Left hindlimb (tissue), 1 donor: ENCODE measurements at regions not wholly inside any gene's neighbourhood (a gene's known extent, or its start where the extent isn't known, plus 50 kb on each side); places are given as distances from the start of the nearest gene placed in this dataset.
"Not testable (repeated sequence)": the region's sequence is repeated elsewhere in the genome, so short reads cannot be mapped to it uniquely, and the experiment has no call there.

ENCODE experiments used
- DNase-seq: peaks from one replicate; pipeline ENCODE4 v3.0.0-alpha.2; 2018

GRCh38 chr5:3092664-3093063, 341.2 kb upstream of the IRX2 start:
- no peak for DNase-seq

- no peak for DNase-seq
Measured at GRCh38 chr5:3092211-3092610, 340.7 kb upstream of the IRX2 start.

DNA sequence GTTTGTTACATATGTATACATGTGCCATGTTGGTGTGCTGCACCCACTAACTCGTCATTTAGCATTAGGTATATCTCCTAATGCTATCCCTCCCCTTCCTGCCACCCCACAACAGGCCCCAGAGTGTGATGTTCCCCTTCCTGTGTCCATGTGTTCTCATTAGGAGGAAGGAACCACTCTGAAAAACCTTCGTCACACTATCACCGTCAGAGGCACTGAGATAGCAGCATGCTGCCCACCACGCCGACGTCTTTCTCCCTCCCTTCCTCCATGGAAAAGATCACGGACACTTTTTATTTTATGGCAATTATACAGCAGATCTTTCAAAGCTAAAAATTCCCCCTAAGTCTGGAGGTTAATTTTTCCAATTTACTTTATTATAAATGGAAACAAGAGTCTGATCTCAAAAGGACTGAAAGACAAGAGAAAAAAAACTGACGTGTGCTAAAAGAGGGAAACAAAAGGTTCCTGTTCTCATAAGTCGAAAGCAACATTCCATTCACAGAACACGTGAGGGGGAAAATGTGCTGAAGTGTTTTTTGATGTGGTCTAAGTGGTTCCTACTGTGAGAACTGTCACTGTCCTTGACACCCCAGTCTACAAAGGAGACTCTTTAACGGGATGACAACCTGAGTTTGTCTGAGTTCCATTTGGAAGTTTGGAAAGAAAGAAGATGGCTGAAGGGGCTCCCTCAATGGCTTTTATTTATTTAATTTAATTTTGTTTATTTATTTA, 339.7 kb upstream of the IRX2 start:
- DNase-seq = no peak

DNA sequence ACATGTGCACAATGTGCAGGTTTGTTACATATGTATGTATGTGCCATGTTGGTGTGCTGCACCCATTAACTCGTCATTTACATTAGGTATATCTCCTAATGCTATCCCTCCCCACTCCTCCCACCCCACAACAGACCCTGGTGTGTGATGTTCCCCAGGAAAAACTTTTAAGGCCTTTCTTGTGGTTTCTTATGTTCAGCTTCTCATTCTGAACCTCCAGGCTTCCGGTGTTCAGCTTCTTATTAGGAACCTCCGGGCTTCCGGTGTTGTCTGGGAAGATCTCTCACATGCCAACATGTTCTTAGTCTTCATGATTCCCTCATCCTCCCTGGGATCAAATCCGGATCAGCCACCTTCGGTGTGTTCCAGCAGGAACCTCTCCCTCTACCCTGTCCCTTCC, 338.8 kb upstream of the IRX2 start:
- DNase-seq = not testable (repeated sequence)

GRCh38 chr5:3080366-3080765, 328.9 kb upstream of the IRX2 start:
- no peak for DNase-seq

DNA sequence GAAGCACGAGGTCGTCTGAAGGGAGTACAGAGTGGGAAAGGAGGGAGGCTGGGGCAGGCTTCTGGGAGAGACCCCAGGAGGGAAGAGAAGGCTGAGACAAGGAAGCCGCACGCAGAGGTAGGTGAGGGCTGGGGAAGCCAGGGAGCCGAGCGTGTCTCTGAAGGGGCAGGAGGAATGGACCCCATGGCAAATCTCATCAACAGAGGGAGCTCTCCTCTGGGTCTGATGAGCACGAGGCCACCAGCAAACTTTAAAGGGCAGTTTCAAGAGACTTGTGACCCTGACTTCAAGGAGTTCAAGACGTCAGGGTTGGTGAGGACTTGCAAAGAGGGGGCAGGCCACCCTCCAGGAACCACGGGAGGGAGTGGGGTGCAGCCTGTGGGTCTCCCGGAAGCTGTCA, 326.2 kb upstream of the IRX2 start:
- no peak for DNase-seq

GRCh38 chr5:3075309-3075708, 323.8 kb upstream of the IRX2 start:
- DNase-seq = no peak

DNA sequence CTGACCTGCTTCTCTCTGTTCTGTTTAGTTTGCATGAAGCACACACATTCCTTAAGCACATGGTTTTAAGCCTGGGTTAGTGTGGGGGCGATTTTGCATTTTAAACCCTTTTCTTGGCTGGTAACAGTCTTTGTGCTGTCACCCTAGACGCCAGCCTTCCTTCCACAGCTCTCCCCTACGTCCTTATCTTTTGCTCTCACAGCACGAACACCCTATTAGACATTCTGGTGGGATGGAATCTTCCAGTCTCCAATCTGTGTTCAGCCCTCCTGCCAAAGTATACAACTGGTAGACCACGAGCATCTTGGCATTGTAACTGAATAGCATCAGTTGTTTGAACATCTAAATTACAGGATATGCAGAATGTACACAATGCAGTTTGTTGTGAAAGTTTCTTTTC, 316.9 kb upstream of the IRX2 start:
- no peak for DNase-seq

DNA sequence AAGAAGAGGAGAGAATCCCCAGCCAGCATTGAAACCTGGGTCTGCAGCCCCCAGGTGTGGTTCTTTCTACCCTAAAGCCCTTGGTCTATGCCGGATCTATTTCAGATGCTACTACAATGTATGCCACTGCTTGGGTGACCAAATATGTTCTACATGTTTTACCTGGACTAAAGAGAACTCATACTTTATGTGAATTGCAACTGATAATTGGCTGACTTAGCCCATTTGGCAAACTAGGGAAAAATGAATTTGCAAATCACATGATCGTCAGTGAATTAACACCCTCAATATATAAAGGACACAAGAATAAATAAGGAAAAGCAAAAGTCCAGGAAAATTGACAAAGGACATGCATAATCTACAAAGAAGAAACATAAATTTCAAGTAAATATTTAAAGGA, 308.8 kb upstream of the IRX2 start:
- no peak for DNase-seq

DNA sequence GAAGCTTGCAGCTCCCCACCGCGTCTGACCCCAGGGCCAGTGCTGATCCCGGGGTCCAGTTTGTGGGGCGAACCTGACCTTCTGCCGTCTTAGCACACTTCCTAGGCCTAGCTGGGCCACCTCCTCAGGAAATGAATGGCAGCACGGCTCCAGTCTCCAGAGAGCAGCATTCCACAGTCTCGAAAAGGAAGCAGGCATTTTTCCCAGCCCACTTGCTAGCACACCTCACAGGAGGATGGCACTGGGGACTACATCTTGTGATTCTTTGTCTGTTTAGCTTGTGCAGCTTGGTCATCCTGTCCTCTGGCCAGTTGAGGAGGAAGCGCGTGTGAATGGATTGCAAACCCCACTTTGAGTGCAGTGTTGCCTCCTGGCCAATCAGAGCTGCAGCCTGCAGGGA, 308.0 kb upstream of the IRX2 start:
- DNase-seq = no peak

GRCh38 chr5:3058942-3059341, 307.5 kb upstream of the IRX2 start:
- DNase-seq = no peak

DNA sequence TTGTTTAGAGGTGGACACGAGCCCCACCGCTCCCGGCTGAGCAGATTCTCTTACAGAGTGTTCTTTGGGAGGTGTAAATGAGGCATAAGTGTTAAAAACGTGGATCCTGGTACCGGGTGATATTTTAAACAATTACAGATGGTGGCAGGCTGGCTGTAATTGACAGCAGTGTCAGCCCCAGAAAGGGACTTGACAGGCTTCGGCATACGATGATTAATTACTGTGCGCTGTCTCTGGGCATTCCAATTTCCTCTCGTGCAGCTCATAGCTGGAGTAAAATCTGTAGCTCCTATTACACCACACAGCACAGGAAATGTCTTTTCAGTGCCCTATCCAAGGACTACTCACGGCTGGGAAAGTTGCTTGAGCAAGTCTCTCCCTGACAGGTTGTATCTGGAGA, 305.4 kb upstream of the IRX2 start:
- no peak for DNase-seq

DNA sequence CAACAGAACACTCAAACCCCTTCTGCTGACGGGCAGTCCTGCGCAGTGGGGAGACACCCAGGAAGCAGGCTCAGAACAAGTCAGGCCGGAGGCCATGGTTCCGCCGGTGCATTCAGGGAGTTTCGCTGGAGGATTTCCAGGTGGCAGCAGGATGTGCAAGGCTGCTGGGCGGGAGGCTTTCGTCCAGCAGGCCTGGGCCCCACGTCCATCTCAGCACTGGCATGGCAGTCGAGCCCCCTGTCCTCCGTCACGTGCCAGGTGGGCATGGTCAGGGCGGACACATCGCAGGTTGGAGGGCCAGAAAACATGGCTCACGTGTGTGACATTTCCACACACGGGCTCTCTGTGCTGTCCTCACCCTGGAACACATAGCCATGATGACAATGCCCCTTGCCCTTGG, 299.9 kb upstream of the IRX2 start:
- DNase-seq = no peak

GRCh38 chr5:3050863-3051262, 299.4 kb upstream of the IRX2 start:
- DNase-seq = no peak

DNA sequence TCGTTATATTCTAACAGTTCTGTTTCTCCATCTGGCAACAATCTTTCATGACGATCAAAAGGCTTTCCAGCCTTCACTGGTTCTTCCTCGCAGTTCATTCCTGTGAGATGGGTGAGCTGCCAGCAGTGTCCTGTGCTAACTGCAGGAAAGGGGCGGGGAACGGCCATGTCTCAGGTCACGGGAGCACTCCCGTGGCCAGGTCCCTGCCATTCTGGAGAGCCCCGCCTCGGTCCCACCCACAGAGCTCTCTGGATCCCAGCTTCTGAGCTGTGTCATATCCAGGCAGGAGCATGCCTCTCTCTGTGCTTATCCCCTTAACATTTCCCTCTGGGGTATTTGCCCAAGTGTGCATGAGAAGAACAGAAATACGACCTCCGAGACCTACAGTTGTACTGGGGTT, 297.8 kb upstream of the IRX2 start:
- DNase-seq = no peak

- no peak for DNase-seq
Measured at GRCh38 chr5:3047212-3047774, 295.8 kb upstream of the IRX2 start.

DNA sequence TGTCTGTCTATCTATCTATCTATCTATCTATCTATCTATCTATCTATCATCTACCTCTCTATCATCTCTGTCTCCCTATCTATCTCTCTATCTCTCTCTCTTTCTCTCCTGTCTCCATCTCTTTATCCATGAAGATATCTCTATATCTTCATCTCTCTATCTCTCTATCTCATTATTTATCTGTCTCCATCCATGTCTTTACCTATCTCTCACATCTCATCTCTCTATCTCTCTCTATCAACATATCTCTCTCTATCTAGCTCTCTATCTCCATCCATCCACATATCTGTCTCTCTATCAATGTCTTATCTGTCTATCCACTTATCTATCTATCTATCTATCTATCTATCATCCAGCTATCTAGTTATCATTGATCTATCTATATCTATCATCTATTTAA, 292.1 kb upstream of the IRX2 start:
- DNase-seq = no peak

DNA sequence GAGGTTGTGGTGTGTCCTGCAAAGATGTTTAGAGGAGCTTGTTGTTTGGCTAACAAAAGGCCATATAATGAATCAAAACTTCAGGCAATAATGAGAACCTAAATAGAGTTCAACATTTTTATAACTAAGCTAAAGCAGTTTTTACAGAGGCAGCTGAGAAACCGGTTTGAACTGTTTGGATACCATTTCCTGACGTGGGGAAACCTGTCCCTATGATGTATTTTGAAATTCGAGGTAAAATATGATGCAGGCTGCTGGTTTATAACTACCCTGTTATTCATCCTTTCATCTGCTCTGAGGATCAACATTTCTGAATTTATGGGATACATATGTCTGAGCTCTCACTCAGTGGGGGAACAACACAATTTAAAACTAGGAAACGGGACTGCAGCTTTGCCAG, 289.5 kb upstream of the IRX2 start:
- DNase-seq = no peak

GRCh38 chr5:3036041-3036788, 284.7 kb upstream of the IRX2 start:
- DNase-seq = no peak

DNA sequence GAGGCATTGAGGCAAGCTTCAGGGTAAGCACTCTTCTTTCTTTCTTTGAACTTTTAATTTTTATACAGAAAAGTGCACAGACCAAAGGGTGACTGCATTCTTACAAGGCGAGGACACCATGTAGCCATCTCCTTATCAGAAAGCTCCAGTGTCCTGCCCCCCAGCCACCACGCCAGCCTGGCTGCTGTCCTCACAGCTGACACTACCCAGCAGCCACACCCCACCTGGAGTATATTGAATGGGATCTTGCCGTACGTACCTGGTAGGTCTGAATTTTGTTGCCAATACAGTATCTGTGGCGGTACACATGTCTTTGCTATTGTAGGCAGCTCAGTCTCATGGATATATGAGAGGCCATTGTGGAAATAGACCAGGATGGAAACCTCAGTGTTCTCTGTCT, 284.0 kb upstream of the IRX2 start:
- no peak for DNase-seq

- DNase-seq = no peak
Measured at GRCh38 chr5:3034881-3035280, 283.4 kb upstream of the IRX2 start.

GRCh38 chr5:3034449-3034848, 283.0 kb upstream of the IRX2 start:
- DNase-seq = no peak

- no peak for DNase-seq
Measured at GRCh38 chr5:3033033-3033755, 281.7 kb upstream of the IRX2 start.

DNA sequence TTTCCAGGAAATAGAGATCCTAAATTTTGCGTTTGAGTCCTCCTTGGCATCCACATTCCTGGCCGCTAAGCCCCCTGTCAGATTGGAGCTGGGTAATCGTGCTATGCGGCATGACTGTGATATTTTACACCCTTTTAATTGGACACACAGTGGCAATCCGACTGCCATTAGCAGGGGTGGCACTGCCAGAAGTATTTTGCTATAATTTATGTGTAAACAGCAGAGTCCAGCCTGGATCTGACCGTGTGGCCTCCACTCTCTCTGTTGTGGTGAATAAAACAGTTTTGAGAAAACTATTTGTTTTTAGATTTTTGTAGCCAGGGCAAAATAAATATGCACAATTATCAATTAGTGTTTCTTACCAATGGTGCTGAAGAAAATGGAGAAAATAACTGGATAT, 281.0 kb upstream of the IRX2 start:
- no peak for DNase-seq
